ENCODE measurements at regions not wholly inside any gene's neighbourhood (a gene's known extent, or its start where the extent isn't known, plus 50 kb on each side); places are given as distances from the start of the nearest gene placed in this dataset.

GRCh38 chr20:19073584-19074218 lies 138.7 kb upstream of the SLC24A3 start:
- Histone ChIP-seq H3K79me2 (ENCODE audit: low read length) (no peaks in the 10 kb centered on the region), H3K4me3 (ENCODE audit: low read length) (no peak overlapping the region), H3K4me2 (ENCODE audit: low read length) (no peak overlapping the region), H3K36me3 (replicated peaks; ENCODE audit: low read depth, low read length) (no peaks in the 10 kb centered on the region), H3K9ac (ENCODE audit: low read length) (no peak overlapping the region), H4K20me1 (ENCODE audit: insufficient read depth, low read length) (no peaks in the 10 kb centered on the region), H2AFZ (ENCODE audit: low read depth, low read length) (no peak overlapping the region), H3K9me3 (ENCODE audit: insufficient read depth, low read length) (0 out of 2 replicates have a peak, but pooled peaks cover 3% of the 10 kb centered on the region), H3K4me1 (ENCODE audit: low read length) (peaks cover 36% of the 10 kb centered on the region), H3K27me3 (ENCODE audit: low read depth, low read length) (peaks cover 2% of the 10 kb centered on the region; the same call in 1 of the 2 replicates), H3K27ac (ENCODE audit: low read length) (no peak overlapping the region)
- peak; percentile 70 for TF ChIP-seq CTCF (IDR thresholded peaks at IDR 0.05; ENCODE audit: low read depth, low read length)
- TF ChIP-seq EZH2phosphoT487 (IDR thresholded peaks at IDR 0.05; ENCODE audit: low read depth): no peak

DNA sequence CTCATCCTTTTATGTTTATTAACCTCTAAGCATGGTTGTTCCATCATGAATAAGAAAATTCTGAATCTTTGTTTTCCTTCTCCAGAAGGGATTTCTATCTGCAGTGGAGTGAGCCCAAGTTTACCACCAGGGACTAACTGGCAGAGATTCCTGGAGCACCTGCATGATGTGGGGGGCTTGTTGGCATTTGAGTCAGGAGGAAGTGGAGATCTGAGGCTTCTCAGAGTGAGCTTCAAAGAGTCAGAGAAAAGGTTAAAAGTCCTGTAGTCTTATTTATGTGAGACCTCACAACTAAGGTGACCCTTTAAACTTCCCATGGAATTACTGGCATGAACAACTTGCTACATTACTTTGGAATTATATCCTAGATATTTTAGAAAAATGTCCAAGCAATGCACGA lies 138.1 kb upstream of the SLC24A3 start:
- peaks cover 36% of the 10 kb centered on the region for H3K4me1 ChIP-seq (ENCODE audit: low read length)
- no peaks in the 10 kb centered on the region for H3K36me3 ChIP-seq (replicated peaks; ENCODE audit: low read depth, low read length)
- H4K20me1 ChIP-seq (ENCODE audit: insufficient read depth, low read length): no peaks in the 10 kb centered on the region
- TF ChIP-seq CTCF (IDR thresholded peaks at IDR 0.05; ENCODE audit: low read depth, low read length) (no peak), EZH2phosphoT487 (IDR thresholded peaks at IDR 0.05; ENCODE audit: low read depth) (no peak)
- H3K9ac ChIP-seq (ENCODE audit: low read length): no peak overlapping the region
- peak overlapping the region; percentile 62 for H3K4me2 ChIP-seq (ENCODE audit: low read length)
- peaks cover 2% of the 10 kb centered on the region; the same call in 1 of the 2 replicates for H3K27me3 ChIP-seq (ENCODE audit: low read depth, low read length)
- H3K79me2 ChIP-seq (ENCODE audit: low read length): no peaks in the 10 kb centered on the region
- 0 out of 2 replicates have a peak overlapping the region, but pooled peaks have one; percentile 35 for H2AFZ ChIP-seq (ENCODE audit: low read depth, low read length)
- H3K4me3 ChIP-seq (ENCODE audit: low read length): peak overlapping the region; percentile 33
- H3K27ac ChIP-seq (ENCODE audit: low read length): no peak overlapping the region
- no peaks in the 10 kb centered on the region for H3K9me3 ChIP-seq (ENCODE audit: insufficient read depth, low read length)

GRCh38 chr20:19074828-19075516 lies 137.5 kb upstream of the SLC24A3 start:
- Histone ChIP-seq H3K27ac (ENCODE audit: low read length) (no peak overlapping the region), H3K9ac (ENCODE audit: low read length) (no peak overlapping the region), H3K4me1 (ENCODE audit: low read length) (peaks cover 36% of the 10 kb centered on the region), H2AFZ (ENCODE audit: low read depth, low read length) (peak overlapping the region; percentile 35; the same call in 1 of the 2 replicates), H3K4me2 (ENCODE audit: low read length) (peak overlapping the region; percentile 62), H3K36me3 (replicated peaks; ENCODE audit: low read depth, low read length) (no peaks in the 10 kb centered on the region), H3K79me2 (ENCODE audit: low read length) (no peaks in the 10 kb centered on the region), H4K20me1 (ENCODE audit: insufficient read depth, low read length) (no peaks in the 10 kb centered on the region), H3K9me3 (ENCODE audit: insufficient read depth, low read length) (no peaks in the 10 kb centered on the region), H3K27me3 (ENCODE audit: low read depth, low read length) (peaks cover 2% of the 10 kb centered on the region; the same call in 1 of the 2 replicates), H3K4me3 (ENCODE audit: low read length) (peak overlapping the region; percentile 33)
- TF ChIP-seq CTCF (IDR thresholded peaks at IDR 0.05; ENCODE audit: low read depth, low read length) (no peak), EZH2phosphoT487 (IDR thresholded peaks at IDR 0.05; ENCODE audit: low read depth) (no peak)

All from OCI-LY3 (cell line).